Calu3 (cell line): ENCODE measurements at regions not wholly inside any gene's neighbourhood (a gene's known extent, or its start where the extent isn't known, plus 50 kb on each side); places are given as distances from the start of the nearest gene placed in this dataset.

Experiments
- BruUV-seq: library from RNA; stranded (reverse); fragments of 400-500 nt; replicated peaks from 2 replicates; lab custom pipeline; 2021; lab: Mats Ljungman, UMichigan
- CTCF ChIA-PET: fragments of 300-600 bp; sonication (Branson Sonifier 250); formaldehyde crosslinking; loops from one replicate; lab custom pipeline; 2022; ENCODE audit warnings: antibody characterized with exemption; lab: Charles Lee
- DNase-seq: peaks from one replicate; pipeline ENCODE4 v3.0.0; 2022
- H3K27ac Mint-ChIP-seq: one replicate; pipeline ENCODE4 v1.8.0; 2022; ENCODE audit warnings: mixed read lengths; ENCODE audit not compliant: unreplicated experiment
- H3K27me3 Mint-ChIP-seq: one replicate; pipeline ENCODE4 v1.8.0; 2022; ENCODE audit warnings: mixed read lengths; ENCODE audit not compliant: unreplicated experiment
- H3K36me3 Mint-ChIP-seq: one replicate; pipeline ENCODE4 v1.8.0; 2022; ENCODE audit warnings: mild to moderate bottlenecking, moderate library complexity, mixed read lengths; ENCODE audit not compliant: insufficient read depth, unreplicated experiment
- H3K4me1 Mint-ChIP-seq: one replicate; pipeline ENCODE4 v1.8.0; 2022; ENCODE audit warnings: mild to moderate bottlenecking, low read depth, mixed read lengths; ENCODE audit not compliant: unreplicated experiment
- H3K4me3 Mint-ChIP-seq: one replicate; pipeline ENCODE4 v1.8.0; 2022; ENCODE audit warnings: mild to moderate bottlenecking, low read depth, moderate library complexity, mixed read lengths; ENCODE audit not compliant: unreplicated experiment
- H3K9me3 Mint-ChIP-seq: one replicate; pipeline ENCODE4 v1.8.0; 2022; ENCODE audit warnings: low read depth, mixed read lengths; ENCODE audit not compliant: unreplicated experiment
- CTCF ChIP-seq: fragments of 200-600 bp; IDR thresholded peaks from one replicate; pipeline ENCODE4 v1.8.0; 2022; ENCODE audit warnings: antibody characterized with exemption; ENCODE audit not compliant: unreplicated experiment
- intact Hi-C: fragments of 100-400 bp; cut with micrococcal nuclease; formaldehyde crosslinking; loops from one replicate; pipeline ENCODE4 v1.10.0; 2022; ENCODE audit not compliant: unreplicated experiment

- TF ChIP-seq CTCF, result no peak
- Mint-ChIP-seq H3K9me3 (peaks cover 4% of the 10 kb centered on the region), H3K4me3 (no peak overlapping the region), H3K4me1 (no peaks in the 10 kb centered on the region), H3K36me3 (no peaks in the 10 kb centered on the region), H3K27me3 (no peaks in the 10 kb centered on the region), H3K27ac (no peak overlapping the region)
- DNase-seq, result no peak
- CTCF ChIA-PET, result no interaction called here
- intact Hi-C loops, result no loop called here
- no TSS peak for BruUV-seq
Measured at GRCh38 chr17:53319947-53320346, 502.8 kb upstream of the KIF2B start.

- Mint-ChIP-seq H3K36me3 (no peaks in the 10 kb centered on the region), H3K9me3 (no peaks in the 10 kb centered on the region), H3K27me3 (no peaks in the 10 kb centered on the region), H3K27ac (no peak overlapping the region), H3K4me3 (no peak overlapping the region), H3K4me1 (no peaks in the 10 kb centered on the region)
- intact Hi-C loops, result no loop called here
- TF ChIP-seq CTCF, result no peak
- no peak for DNase-seq
- CTCF ChIA-PET, result interaction anchor here (0.9 kb wide), 1 partner anchor 183 kb away, joined by 3 read pairs; no protein-coding TSS in a partner anchor
- no TSS peak for BruUV-seq
Measured at GRCh38 chr17:53316988-53317387, 505.7 kb upstream of the KIF2B start.

GRCh38 chr17:53316073-53316472 lies 506.7 kb upstream of the KIF2B start:
- intact Hi-C loops, result no loop called here
- no peak overlapping the region for H3K4me3 Mint-ChIP-seq
- CTCF ChIA-PET, result no interaction called here
- H3K9me3 Mint-ChIP-seq, result no peaks in the 10 kb centered on the region
- H3K27me3 Mint-ChIP-seq, result no peaks in the 10 kb centered on the region
- H3K4me1 Mint-ChIP-seq, result no peaks in the 10 kb centered on the region
- no peak for TF ChIP-seq CTCF
- DNase-seq, result no peak
- no peak overlapping the region for H3K27ac Mint-ChIP-seq
- H3K36me3 Mint-ChIP-seq, result no peaks in the 10 kb centered on the region
- BruUV-seq, result no TSS peak

DNA sequence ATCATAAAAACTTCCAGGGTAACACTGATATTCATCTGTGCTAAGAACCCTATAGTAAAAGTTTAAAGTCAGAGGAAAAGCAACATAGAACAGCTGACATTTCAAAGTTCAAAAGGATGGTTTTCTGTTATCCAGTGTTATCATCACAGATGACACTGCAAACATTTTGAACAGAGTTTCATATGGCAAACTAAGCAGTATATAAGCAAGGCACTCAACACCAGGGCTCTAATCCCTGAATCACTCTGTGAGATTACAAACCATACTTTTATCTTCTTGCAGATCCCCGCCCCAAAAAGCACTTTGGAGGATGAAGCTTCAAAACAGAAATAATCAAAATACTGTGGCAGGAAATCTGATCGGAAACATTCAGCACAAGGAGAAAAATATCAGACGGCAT lies 508.2 kb upstream of the KIF2B start:
- intact Hi-C loops, result no loop called here
- Mint-ChIP-seq H3K36me3 (no peaks in the 10 kb centered on the region), H3K4me3 (no peak overlapping the region), H3K27me3 (no peaks in the 10 kb centered on the region), H3K4me1 (no peaks in the 10 kb centered on the region), H3K27ac (no peak overlapping the region), H3K9me3 (no peaks in the 10 kb centered on the region)
- TF ChIP-seq CTCF, result no peak
- DNase-seq, result no peak
- CTCF ChIA-PET, result no interaction called here
- BruUV-seq, result no TSS peak
